ENCODE measurements at regions not wholly inside any gene's neighbourhood (a gene's known extent, or its start where the extent isn't known, plus 50 kb on each side); places are given as distances from the start of the nearest gene placed in this dataset.

GRCh38 chr3:10745392-10745791, 70.6 kb upstream of the SLC6A11 start:
- DNase-seq: no peak
- intact Hi-C loops (cut with DNase I, micrococcal nuclease): loop anchor here (10.0 kb wide), 2 partner anchors 401 to 1809 kb away; partner anchors contain the start of gene MKRN2 (in 1 of the 2)
- no peak for ATAC-seq

- no peak for DNase-seq
- ATAC-seq: no peak
- intact Hi-C loops (cut with DNase I, micrococcal nuclease): loop anchor here (10.0 kb wide), 2 partner anchors 401 to 1809 kb away; partner anchors contain the start of gene MKRN2 (in 1 of the 2)
Observed at GRCh38 chr3:10746001-10746400, 70.0 kb upstream of the SLC6A11 start.

GRCh38 chr3:10746684-10747083, 69.3 kb upstream of the SLC6A11 start:
- intact Hi-C loops (cut with DNase I, micrococcal nuclease): loop anchor here (10.0 kb wide), 2 partner anchors 402 to 1808 kb away; partner anchors contain the start of gene MKRN2 (in 1 of the 2)
- no peak for DNase-seq
- no peak for ATAC-seq

DNA sequence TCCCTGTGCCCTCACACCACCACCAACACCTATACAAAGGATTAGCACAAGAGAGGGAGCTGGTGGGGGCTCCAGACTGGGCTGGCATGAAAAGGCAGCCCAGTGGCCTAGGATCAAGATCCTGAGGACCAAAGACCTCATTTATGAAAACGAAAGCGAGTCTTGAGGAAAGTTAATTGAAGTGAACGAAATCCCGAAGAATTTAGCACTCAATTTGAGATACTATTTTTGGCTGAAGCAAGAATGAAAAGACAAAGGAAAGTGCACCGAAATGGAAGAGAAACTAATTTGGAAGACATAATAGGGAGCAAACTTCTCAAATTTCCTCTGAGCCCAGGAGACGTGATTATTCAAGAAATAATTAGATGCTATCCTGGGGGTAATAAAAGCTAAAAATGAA, 68.7 kb upstream of the SLC6A11 start:
- DNase-seq: no peak
- ATAC-seq: no peak
- intact Hi-C loops (cut with DNase I, micrococcal nuclease): loop anchor here (10.0 kb wide), 2 partner anchors 403 to 1807 kb away; partner anchors contain the start of gene MKRN2 (in 1 of the 2)

- intact Hi-C loops (cut with DNase I, micrococcal nuclease): loop anchor here (10.0 kb wide), 2 partner anchors 403 to 1807 kb away; partner anchors contain the start of gene MKRN2 (in 1 of the 2)
- ATAC-seq (no peak), DNase-seq (no peak)
Observed at GRCh38 chr3:10748040-10748439, 68.0 kb upstream of the SLC6A11 start.

DNA sequence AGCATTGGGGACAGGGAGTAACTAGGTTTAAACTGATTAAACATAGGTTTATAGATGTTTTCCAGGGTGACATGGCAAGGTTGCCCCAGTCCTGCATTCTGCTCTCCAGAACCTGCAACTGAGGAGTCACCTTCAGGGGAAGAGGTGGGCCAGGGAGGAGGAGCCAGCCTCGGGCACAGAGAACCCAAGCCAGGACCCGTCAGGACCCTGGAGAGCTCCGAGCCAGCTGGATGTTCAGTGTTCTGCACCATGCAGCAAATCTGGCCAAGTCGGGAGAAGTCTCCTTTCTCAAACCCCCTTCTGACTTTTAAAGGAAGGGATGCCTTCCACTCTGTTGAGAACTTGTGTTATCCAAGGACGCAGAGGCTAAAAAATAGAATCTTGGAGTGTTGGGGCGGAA, 62.1 kb upstream of the SLC6A11 start:
- intact Hi-C loops (cut with DNase I, micrococcal nuclease): no loop called here
- DNase-seq: peak in 1 of 2 donors; percentile 45
- no peak for ATAC-seq

DNA sequence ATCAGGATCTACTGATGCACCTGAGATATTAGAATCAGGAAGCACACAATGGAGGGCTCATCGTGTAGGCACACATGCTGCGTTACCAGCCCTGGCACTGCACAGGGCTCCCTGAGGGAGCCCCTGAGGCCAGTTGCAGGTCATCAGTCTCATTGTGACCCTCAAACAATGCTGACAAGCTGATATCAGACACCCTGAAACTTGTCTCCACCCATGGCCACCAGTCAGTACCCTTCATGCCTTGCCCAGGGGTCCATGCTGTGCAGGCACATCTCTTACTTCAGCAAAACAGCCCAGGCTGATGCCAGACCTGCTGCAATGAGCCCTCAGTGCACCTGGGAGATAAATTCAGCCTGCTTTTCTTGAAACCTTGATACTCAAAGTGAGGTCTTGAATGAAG, 59.5 kb upstream of the SLC6A11 start:
- intact Hi-C loops (cut with DNase I, micrococcal nuclease): no loop called here
- DNase-seq (no peak), ATAC-seq (no peak)

DNA sequence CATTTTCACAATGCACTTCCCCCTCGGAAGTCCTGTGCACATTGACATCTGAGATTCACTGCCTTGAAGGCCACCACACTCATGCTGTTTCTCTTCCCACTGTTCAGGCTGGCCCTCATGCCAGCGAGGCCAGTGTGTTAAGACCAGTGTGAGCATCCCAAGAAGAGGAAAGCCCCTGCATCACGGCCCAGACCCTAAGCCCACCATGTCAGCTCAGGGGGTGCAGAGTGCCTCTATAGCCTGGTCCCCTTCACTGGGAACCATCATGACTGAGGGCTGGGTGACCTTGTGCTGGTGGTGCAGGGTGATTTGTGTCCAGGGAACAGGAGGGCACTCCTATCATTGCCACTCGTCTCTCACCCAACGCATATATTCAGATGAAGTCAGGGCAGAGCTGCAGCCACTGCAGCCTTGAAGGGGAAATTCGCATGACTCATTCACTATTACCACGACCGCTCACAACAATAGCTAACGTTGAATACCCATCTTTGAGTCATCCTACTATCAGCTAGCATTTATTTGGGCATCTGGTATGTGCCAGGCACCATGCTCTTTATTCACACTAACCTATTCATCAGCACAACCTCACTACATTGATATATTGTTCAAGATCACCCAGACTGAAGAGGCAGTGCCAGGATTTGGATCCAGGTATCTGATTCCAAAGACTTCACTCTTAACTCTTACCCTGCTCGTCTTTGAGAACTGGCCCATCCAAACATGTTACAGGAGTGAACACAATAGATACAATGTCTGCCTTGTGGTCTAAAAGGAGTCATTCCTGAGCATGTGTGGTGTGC, 58.8 kb upstream of the SLC6A11 start:
- intact Hi-C loops (cut with DNase I, micrococcal nuclease): no loop called here
- DNase-seq: no peak
- no peak for ATAC-seq

GRCh38 chr3:10757821-10758130, 58.3 kb upstream of the SLC6A11 start:
- intact Hi-C loops (cut with DNase I, micrococcal nuclease): no loop called here
- ATAC-seq: no peak
- DNase-seq: no peak

DNA sequence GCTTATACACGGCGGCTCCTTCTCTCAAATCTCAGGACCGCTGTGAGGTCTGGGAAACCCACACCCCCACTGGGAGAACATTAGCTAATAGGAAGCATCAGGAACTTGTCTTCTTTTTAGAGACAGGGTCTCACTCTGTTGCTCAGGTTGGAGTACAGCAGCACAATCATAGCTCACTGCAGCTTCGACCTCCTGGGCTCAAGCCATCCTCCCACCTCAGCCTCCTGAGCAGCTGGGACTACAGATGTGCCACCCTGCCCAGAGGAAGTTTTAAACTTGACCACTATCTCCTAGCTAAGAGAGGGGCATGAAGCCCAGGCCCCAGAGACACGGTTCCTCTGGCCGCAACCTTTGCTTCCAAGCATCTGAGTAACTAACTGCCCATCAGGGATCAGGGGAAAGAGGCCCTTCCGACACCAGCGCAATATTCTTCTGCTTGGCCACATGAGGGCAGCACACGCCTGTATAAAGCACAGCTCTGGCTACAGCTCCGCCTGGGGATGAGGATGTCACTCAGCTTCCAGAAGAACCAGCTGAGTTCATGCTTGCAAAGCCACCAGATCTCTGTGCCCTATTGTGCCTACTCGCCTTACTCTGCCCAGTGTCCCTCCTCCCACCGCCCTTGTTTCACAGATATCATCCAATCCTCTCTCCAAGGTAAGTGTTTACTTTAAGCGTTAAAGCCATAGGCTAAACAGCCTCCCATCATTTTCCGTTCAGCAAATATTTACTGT, 57.6 kb upstream of the SLC6A11 start:
- ATAC-seq: peak; percentile 86
- DNase-seq: peak in 1 of 2 donors; percentile 35
- intact Hi-C loops (cut with DNase I, micrococcal nuclease): no loop called here

DNA sequence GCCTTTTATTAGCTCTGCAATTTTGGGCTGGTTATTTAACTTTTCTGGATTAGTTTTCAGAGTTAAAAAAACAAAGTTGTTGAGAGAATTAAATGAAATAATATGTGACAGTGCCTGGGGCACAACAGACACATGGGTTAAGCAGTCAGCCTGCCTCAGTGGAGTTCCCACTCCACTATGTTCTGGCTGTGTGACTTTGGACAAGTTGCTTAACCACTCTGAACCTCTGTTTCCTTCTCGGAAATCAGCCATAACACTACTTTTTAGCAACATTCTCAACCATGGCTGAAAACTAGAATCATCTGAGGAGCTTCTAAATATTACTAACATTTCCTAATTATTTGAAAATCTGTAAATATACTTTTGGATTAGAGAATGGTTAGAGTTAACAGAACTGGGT, 56.5 kb upstream of the SLC6A11 start:
- no peak for ATAC-seq
- intact Hi-C loops (cut with DNase I, micrococcal nuclease): no loop called here
- no peak for DNase-seq

GRCh38 chr3:10760199-10760598, 55.8 kb upstream of the SLC6A11 start:
- ATAC-seq (no peak), DNase-seq (no peak)
- intact Hi-C loops (cut with DNase I, micrococcal nuclease): loop anchor here in 1 of 2 donors (10.0 kb wide), 1 partner anchor 295 kb away; no protein-coding TSS in a partner anchor

DNA sequence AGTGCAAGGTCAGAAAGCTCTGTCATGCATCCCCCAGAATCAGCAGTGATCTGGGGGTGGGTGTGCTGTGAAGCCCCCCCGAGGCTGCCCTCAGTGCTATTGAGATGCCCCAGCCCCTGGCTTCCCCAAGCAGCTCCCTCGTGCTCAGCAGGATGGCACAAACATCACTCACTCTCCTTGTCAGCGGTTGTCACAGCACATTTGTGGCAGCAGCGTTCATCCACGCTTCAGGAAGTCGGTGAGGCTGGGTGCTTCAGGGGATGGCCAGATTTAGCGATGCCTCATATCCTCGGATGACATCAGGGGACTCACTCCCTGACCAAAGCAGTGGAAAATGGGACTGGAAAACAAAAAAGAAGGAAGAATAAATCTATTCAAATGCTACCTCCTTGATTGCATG, 54.4 kb upstream of the SLC6A11 start:
- ATAC-seq (no peak), DNase-seq (no peak)
- intact Hi-C loops (cut with DNase I, micrococcal nuclease): loop anchor here in 1 of 2 donors (10.0 kb wide), 1 partner anchor 293 kb away; no protein-coding TSS in a partner anchor

GRCh38 chr3:10762116-10762515, 53.9 kb upstream of the SLC6A11 start:
- ATAC-seq: no peak
- intact Hi-C loops (cut with DNase I, micrococcal nuclease): loop anchor here in 1 of 2 donors (10.0 kb wide), 1 partner anchor 293 kb away; no protein-coding TSS in a partner anchor
- no peak for DNase-seq

DNA sequence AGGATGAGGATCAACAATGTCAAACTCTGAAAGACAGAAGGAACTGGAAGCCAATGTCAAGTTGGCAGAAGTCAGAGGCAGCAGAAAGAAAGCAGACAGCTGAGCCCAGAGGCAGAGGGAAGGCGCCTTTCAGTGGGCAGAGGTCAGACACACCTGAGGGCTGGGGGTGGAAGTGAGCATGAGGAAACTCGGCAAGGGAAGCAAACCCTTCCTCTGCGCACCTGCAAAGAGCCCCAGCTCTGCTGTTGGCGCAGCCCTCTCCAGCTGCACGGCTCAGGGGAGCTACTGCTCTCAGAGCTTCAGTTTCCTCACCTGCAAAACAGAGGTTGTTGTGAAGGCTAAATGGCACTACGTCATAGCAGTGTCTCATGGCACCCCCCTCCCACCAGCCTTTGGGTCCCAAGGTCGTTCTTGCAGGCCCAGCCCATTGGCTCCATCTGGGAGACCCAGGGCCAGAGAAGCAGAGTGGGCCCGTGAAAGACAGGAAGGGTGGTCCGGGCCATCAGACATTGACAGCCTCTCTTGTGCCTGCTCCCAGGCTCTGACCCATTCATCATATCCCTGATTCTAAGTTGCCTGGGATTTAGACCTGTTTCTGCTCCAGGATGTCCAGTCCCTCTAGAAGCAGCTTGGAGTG, 53.3 kb upstream of the SLC6A11 start:
- ATAC-seq (no peak), DNase-seq (no peak)
- intact Hi-C loops (cut with DNase I, micrococcal nuclease): loop anchor here in 1 of 2 donors (10.0 kb wide), 1 partner anchor 292 kb away; no protein-coding TSS in a partner anchor

DNA sequence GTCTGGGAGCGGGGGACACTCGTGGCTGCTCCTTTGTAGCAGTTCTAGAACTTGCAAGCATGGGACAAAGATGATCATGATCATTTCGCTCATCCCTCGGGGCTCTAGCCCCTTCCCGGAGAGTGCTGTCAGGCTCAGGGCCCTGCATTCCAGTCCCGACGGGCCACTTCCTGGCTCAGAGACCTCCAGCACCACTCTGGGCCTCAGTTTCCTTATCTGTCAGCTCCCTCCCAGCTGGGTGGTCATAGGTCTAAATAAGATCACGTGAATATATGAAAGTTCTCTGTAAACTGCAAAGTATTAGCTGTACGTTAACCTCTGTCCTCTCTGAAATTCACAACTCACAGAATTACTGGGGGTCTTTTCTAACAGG, 52.8 kb upstream of the SLC6A11 start:
- ATAC-seq (no peak), DNase-seq (no peak)
- intact Hi-C loops (cut with DNase I, micrococcal nuclease): loop anchor here in 1 of 2 donors (10.0 kb wide), 1 partner anchor 292 kb away; no protein-coding TSS in a partner anchor

DNA sequence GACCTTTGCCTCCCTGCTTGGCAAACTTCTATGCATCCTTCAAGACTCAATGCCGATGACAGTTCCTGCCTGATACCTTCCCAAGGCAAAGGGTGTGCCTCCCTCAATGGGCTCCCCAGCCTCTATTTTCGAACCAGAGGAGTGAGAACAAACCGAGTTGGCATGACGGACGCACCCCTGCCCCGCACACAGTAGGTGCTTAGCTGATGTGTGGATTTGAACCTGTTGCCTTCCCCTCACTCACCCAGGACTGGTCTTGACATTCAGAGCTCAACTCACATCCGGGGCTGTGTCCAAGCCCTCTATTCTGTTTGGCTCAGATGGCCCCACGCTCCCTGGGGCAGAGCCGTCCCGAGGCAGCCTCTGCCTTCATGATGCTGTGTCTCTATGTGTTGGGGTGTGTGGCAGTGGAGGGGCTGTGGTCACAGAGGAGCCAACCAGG, 52.2 kb upstream of the SLC6A11 start:
- ATAC-seq: no peak
- no peak for DNase-seq
- intact Hi-C loops (cut with DNase I, micrococcal nuclease): loop anchor here in 1 of 2 donors (10.0 kb wide), 1 partner anchor 291 kb away; no protein-coding TSS in a partner anchor

GRCh38 chr3:10764259-10765051, 51.6 kb upstream of the SLC6A11 start:
- intact Hi-C loops (cut with DNase I, micrococcal nuclease): loop anchor here in 1 of 2 donors (10.0 kb wide), 1 partner anchor 290 kb away; no protein-coding TSS in a partner anchor
- DNase-seq: no peak
- ATAC-seq: no peak
